ENCODE measurements at regions not wholly inside any gene's neighbourhood (a gene's known extent, or its start where the extent isn't known, plus 50 kb on each side); places are given as distances from the start of the nearest gene placed in this dataset.
A peak's percentile ranks its signal among the peaks of the same experiment; 100 is the strongest.

GRCh38 chr9:129463477-129463876 lies 157.4 kb downstream of the C9orf50 start:
- TF ChIP-seq GATA2 (CRISPR knock-in tag; IDR thresholded peaks at IDR 0.05) (no peak), YY1 (IDR thresholded peaks at IDR 0.05; ENCODE audit: low read depth) (no peak), MEF2A (IDR thresholded peaks at IDR 0.05; ENCODE audit: borderline replicate concordance, low read depth) (no peak), RCOR1 (IDR thresholded peaks at IDR 0.05; ENCODE audit: low read length) (no peak), GABPA (IDR thresholded peaks at IDR 0.05; ENCODE audit: low read depth) (no peak), TEAD4 (IDR thresholded peaks at IDR 0.05; ENCODE audit: borderline replicate concordance, insufficient read depth) (no peak), RXRA (IDR thresholded peaks at IDR 0.05; ENCODE audit: borderline replicate concordance, low read depth) (no peak), REST (IDR thresholded peaks at IDR 0.05; ENCODE audit: low read depth, low read length) (no peak), CHD2 (IDR thresholded peaks at IDR 0.05; ENCODE audit: low read length, partially characterized antibody) (no peak), ELF1 (IDR thresholded peaks at IDR 0.05) (no peak), NFIC (IDR thresholded peaks at IDR 0.05; ENCODE audit: borderline replicate concordance) (no peak), FOSL2 (IDR thresholded peaks at IDR 0.05; ENCODE audit: borderline replicate concordance, low read depth) (no peak), SMC3 (IDR thresholded peaks at IDR 0.05; ENCODE audit: low read depth, low read length) (no peak)
- Histone ChIP-seq H3K27me3 (ENCODE audit: insufficient read depth) (no peaks in the 10 kb centered on the region), H2AFZ (ENCODE audit: low read depth) (no peak overlapping the region), H3K9me2 (no peaks in the 10 kb centered on the region), H3K4me3 (ENCODE audit: low read depth in 2 of 2, low read length in 1 of 2) (no peak overlapping the region), H3K9me3 (no peaks in the 10 kb centered on the region), H3K4me2 (no peak overlapping the region), H3F3A (replicated peaks; ENCODE audit: insufficient read depth) (peaks cover 18% of the 10 kb centered on the region), H3K79me2 (ENCODE audit: insufficient read depth) (no peaks in the 10 kb centered on the region), H3K9ac (no peak overlapping the region), H4K20me1 (ENCODE audit: insufficient read depth) (no peaks in the 10 kb centered on the region), H3K27ac (ENCODE audit: low read depth in 2 of 2, low read length in 1 of 2) (no peak overlapping the region), H3K36me3 (replicated peaks in 1 of 2; ENCODE audit: control insufficient read depth in 1 of 2, insufficient read depth in 2 of 2, low read length in 1 of 2) (no peaks in the 10 kb centered on the region), H3K4me1 (ENCODE audit: control insufficient read depth in 1 of 2, insufficient read depth in 2 of 2, low read depth in 1 of 2, low read length in 1 of 2) (peaks cover 40 to 49% of the 10 kb centered on the region in 2 experiments; a peak in 3 of 4 replicates)
- DNase-seq, result no peak
- WGBS (ENCODE audit: low lambda C conversion rate), result 88% methylated on average over 8 of the region's 10 CpGs
- ChIA-PET POLR2A (interaction anchor here (2.4 kb wide), 1 partner anchor 18 kb away, joined by 13 read pairs; no protein-coding TSS in a partner anchor), CTCF (interaction anchor here (1.5 kb wide), 2 partner anchors 290 to 332 kb away, joined by 4 to 5 read pairs; no protein-coding TSS in a partner anchor)

- Histone ChIP-seq H3K9me3 (no peaks in the 10 kb centered on the region), H3K4me1 (ENCODE audit: control insufficient read depth in 1 of 2, insufficient read depth in 2 of 2, low read depth in 1 of 2, low read length in 1 of 2) (peaks cover 45 to 52% of the 10 kb centered on the region in 2 experiments; a peak in 3 of 4 replicates), H3K4me2 (no peak overlapping the region), H2AFZ (ENCODE audit: low read depth) (no peak overlapping the region), H3K36me3 (replicated peaks in 1 of 2; ENCODE audit: control insufficient read depth in 1 of 2, insufficient read depth in 2 of 2, low read length in 1 of 2) (no peaks in the 10 kb centered on the region), H3K79me2 (ENCODE audit: insufficient read depth) (no peaks in the 10 kb centered on the region), H4K20me1 (ENCODE audit: insufficient read depth) (no peaks in the 10 kb centered on the region), H3K27ac (ENCODE audit: low read depth in 2 of 2, low read length in 1 of 2) (peak overlapping the region in 1 of 2 experiments; percentile 100; a peak in 2 of 4 replicates), H3F3A (replicated peaks; ENCODE audit: insufficient read depth) (peaks cover 23% of the 10 kb centered on the region), H3K9ac (no peak overlapping the region), H3K27me3 (ENCODE audit: insufficient read depth) (no peaks in the 10 kb centered on the region), H3K4me3 (ENCODE audit: low read depth in 2 of 2, low read length in 1 of 2) (no peak overlapping the region), H3K9me2 (no peaks in the 10 kb centered on the region)
- POLR2A ChIA-PET, result no interaction called here
- CTCF ChIA-PET, result interaction anchor here (0.8 to 4.5 kb wide), 4 partner anchors 34 to 322 kb away, joined by 3 to 28 read pairs (median 3); no protein-coding TSS in a partner anchor
- 89% methylated on average over 13 of the region's 15 CpGs for WGBS (ENCODE audit: low lambda C conversion rate)
- no peak for DNase-seq
- TF ChIP-seq SIN3A (IDR thresholded peaks at IDR 0.05; ENCODE audit: borderline replicate concordance, low read depth, low read length), result no peak
- TF ChIP-seq REST (IDR thresholded peaks at IDR 0.05; ENCODE audit: low read depth, low read length), result no peak
- no peak for TF ChIP-seq RCOR1 (IDR thresholded peaks at IDR 0.05; ENCODE audit: low read length)
- TF ChIP-seq USF1 (IDR thresholded peaks at IDR 0.05; ENCODE audit: borderline replicate concordance, low read depth), result no peak
- no peak for TF ChIP-seq CTCF (IDR thresholded peaks at IDR 0.05)
- no peak for TF ChIP-seq MAX (IDR thresholded peaks at IDR 0.05; ENCODE audit: low read depth)
- TF ChIP-seq FOSL2 (IDR thresholded peaks at IDR 0.05; ENCODE audit: borderline replicate concordance, low read depth), result no peak
- TF ChIP-seq GATA2 (CRISPR knock-in tag; IDR thresholded peaks at IDR 0.05), result no peak
Observed at GRCh38 chr9:129462360-129462759, 158.5 kb downstream of the C9orf50 start.
